Activated CD8-positive, alpha-beta memory T cell treated with anti-CD3 and anti-CD28 coated beads, Interleukin-2, amount 50 U/mL, for 24 hours (primary cell): ENCODE measurements at regions not wholly inside any gene's neighbourhood (a gene's known extent, or its start where the extent isn't known, plus 50 kb on each side); places are given as distances from the start of the nearest gene placed in this dataset.

Source experiments
- DNase-seq: peaks from one replicate; pipeline ENCODE4 v3.0.0-alpha.2; 2020; ENCODE audit errors: extremely low read depth

GRCh38 chr10:128316925-128317324 lies 190.7 kb upstream of the MKI67 start:
- no peak for DNase-seq

DNA sequence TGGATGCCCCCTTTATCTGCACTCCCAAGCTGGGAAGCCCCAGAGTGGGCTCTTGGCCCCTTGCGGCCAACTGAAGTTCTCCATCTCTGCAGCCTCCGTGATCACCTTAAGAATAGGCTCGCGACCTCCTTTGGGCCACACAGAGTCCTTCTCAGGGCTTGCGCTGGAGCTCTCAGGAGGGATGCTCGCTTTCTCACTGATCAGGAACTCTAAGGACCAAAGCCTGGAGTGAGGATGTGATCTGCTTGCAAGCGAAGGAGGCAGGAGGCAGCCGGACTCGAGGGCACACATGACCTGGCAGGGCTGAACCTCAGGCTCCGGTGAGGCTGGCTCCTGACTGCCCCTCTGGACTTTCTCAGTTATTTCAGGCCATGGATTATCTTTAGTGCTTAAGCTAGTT lies 192.1 kb upstream of the MKI67 start:
- DNase-seq: no peak

DNA sequence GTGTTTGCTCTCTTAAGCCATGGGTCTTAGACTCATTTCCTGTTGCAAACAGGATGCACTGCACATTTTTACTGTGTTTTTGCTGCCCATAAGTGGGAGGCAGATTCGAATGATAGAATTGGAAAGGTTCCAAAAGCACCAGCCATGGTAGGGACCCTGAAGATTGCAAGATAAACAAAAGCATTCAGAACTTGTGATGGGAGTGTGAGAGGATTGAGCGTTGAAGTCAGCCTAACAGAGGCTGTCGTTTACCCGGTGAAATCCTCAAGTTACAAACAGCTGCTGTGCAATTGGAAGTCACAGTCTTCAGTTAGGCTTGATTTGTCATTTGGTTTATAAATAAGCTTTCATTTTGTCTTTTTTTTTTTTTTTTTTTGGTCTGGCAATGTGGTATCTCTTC lies 192.7 kb upstream of the MKI67 start:
- DNase-seq: no peak

- DNase-seq: no peak
These were observed 195.9 kb upstream of the MKI67 start for GRCh38 chr10:128322106-128322505.

- no peak for DNase-seq
These were observed 196.7 kb upstream of the MKI67 start for GRCh38 chr10:128322950-128323349.

DNA sequence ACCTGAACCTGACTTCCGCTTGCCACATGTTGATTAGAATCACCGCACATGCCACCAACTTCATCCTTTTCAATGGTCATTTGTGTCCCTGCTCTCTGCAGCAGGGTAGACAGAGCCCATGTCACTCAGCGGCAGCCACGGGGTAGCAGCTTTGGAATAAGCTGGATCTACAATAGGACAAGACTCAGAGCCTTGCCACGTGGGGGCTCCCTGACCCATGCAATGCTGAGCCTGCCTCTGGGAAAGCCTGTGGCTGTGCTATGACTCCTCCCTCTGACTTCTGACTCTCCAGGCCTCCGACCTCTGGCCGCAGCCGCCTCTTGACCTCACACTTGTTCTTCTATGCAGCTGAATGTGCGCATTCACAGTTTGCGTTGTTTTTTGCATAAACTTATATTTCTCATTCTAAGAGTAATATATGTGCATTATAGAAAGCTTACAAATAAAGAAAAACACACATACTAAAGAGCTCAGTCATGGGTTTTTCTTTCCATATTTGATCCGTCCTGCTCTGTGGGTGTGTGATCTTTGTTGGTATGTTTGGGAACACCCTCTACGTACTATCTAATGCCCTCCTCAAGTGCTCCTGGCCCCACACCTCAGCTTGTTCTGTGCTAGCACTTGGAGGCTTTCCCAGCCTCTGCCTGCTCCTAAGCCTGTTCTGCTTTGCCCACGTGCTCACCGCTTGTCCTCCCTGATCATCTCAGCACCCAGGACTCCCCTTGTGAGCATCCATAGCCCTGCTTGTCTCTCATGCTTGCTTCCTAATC lies 198.0 kb upstream of the MKI67 start:
- no peak for DNase-seq

GRCh38 chr10:128325788-128326187 lies 199.6 kb upstream of the MKI67 start:
- DNase-seq: no peak

DNA sequence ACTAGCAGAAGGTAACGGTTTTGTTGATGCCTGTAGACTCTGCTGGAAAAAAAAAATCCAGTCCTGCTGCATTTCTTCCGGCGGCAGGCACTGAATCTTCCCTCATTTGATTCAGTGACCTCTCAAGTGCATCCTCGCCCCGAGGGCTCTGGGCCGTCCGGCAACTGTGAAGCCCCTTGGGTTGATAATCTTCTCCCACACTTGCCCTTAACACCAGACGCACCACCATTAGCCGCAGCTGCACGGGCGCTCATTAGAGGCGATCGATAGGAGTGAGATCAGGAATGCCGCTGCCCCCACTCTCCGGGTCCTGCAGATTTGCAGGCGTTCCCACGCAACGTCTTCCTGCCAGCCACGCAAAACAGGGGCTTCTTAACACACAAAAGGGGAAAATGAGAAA lies 200.0 kb upstream of the MKI67 start:
- no peak for DNase-seq

DNA sequence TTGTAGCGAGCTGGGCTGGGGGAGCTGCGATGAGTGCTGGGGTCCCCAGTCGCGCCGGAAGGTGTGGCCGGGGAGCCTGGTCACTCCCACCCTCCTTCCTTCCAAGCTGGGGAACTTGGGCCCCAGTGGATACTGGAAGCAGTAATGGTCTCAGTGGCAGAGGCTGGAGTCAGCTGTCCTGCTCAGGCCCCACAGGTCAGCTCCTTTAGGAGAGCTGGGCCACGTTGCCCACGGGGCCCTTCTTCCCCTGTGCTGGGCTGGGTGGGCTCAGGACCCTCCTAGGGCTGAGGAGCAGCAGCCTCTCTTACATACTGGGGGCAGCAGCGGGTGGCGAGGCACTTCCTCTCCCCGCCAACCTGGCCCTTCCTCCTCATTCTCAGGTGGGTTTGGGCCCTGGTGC lies 200.6 kb upstream of the MKI67 start:
- DNase-seq: no peak

DNA sequence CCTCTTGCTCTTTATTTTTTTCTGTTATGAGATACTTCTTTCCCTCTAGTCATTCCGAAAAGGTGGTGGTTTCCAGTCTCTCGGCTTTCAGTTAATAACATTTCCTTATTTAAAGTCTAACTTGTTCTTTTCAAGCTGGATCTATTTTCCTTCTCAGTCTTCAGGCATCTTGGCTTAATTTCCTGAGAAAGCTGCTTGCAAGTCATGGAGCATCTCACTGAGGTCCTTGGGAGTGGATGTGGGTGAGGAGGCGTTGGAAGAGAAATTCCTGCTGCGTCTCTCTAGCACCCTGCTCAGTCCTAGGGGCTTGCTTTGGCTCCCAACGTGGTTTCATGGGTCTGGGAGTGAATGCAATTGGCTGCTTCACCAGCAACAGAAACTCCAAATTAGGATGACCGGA lies 210.2 kb upstream of the MKI67 start:
- DNase-seq: no peak

GRCh38 chr10:128337860-128338378 lies 211.7 kb upstream of the MKI67 start:
- DNase-seq: no peak

- no peak for DNase-seq
These were observed 212.7 kb upstream of the MKI67 start for GRCh38 chr10:128338951-128339350.

DNA sequence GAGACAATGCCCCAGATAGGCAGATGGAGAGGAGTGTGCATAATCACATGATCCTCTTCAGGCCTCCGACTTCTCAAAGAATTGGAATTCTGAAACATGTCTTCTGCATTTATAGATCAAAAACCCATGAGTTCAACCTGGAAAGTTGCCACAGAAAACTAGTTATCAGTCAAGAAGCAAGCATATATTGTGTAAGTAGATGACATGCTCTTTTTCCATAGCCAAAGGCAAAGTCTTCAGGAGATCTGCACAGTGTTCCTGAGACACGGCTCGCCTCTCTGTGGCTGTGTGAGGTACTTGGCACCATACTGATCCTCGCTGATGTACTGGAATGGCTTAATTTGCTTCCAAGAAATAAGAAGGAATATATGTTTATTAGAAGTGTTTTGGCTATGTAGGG lies 213.5 kb upstream of the MKI67 start:
- no peak for DNase-seq

DNA sequence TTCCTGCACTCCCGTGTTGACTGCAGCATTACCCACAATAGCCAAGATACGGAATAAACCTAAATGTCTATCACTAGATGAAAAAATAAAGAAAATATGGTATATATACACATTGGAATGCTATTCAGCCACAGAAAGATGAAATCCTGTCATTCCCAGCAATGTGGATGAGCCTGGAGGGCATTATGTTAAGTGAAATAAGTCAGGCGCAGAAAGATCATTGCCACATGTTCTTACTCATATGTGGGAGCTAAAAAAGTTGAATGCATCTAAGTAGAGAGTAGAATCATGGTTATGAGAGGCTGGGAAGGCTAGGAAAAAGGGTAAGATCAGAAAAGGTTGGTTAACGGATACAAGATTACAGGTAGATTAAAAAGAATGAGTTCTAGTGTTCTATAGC lies 219.1 kb upstream of the MKI67 start:
- DNase-seq: no peak

GRCh38 chr10:128360783-128361182 lies 234.6 kb upstream of the MKI67 start:
- DNase-seq: no peak

- DNase-seq: no peak
These were observed 235.3 kb upstream of the MKI67 start for GRCh38 chr10:128361487-128361886.

DNA sequence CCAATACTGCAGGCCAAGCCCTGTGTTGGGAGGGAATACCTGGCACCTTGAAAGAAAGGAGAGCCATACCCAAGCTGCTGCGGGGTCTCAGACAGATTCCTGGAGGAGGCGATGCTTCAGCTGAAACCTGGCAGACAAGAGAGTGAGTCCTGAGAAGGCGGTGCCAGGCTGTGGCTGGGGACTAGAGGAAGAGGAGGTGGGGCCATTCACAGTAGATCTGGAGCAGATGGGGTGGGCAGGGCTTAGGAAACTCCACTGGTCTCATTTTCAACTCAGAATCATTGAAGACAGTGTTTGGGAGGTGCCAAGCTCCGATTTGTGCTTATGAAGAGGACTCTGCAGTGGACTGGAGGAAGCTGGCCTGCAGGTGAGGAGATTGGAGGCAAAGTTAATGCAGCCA lies 236.3 kb upstream of the MKI67 start:
- DNase-seq: no peak

- no peak for DNase-seq
These were observed 238.4 kb upstream of the MKI67 start for GRCh38 chr10:128364631-128365030.

- DNase-seq: no peak
These were observed 239.0 kb upstream of the MKI67 start for GRCh38 chr10:128365156-128365725.

GRCh38 chr10:128367807-128368206 lies 241.6 kb upstream of the MKI67 start:
- DNase-seq: no peak

DNA sequence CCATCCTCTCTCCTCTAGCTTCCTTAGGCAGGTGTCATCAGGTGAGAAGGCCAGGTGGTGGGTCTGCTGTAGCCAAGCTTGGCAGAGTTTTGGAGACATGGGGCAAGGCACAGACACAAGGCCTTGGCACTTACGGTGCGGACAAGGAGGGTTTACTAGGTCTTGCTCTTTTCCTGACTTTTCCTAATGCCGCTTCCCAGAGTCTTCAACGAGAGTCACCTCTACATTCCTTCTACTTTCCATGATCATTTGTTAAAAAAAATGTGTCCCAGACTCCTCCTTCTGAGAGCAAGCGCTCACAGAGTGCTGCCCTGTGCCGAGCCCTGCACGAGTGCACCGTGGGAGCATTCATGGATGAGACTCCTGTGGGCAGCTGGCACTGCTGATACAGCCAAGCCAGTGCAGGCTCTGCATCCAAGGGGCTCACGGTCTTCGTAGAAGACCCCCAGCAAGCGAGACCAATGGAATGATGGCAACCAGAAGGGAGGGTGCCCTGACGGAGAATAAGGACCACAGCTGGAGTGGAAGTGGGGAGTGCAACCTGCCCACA lies 243.0 kb upstream of the MKI67 start:
- DNase-seq: no peak

DNA sequence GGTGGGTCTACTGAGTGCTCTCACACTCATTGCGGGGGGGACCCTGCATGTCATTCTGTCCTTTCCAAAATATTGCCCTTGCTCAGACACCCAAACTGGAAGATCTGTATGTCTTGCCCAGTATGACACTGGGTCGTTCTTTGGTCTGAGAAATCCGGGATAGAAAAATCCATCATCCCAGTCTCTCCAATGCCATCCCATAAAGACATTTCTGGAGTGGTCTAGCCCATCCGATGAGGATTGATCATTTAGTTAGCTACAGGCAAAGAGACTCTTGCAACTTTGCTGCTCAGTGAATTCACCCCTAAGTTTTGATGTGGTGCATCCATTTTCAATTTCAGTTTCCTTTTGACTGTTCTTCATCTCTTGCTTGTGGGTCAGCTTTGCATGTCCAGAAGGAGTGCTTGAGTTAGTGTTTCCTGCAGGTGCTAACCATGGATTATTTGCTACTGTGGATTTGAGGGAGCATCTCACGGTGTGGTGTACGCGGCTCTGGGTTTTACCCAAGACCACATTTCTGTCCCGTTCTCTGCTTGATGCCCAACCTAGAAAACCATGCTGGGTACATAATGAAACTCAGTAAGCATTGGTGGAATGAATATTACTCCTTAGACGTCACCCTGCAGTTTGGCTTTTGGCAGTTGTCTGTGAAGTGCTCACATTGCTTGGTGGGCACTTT lies 247.0 kb upstream of the MKI67 start:
- no peak for DNase-seq

- no peak for DNase-seq
These were observed 247.6 kb upstream of the MKI67 start for GRCh38 chr10:128373831-128374230.
